Astrocyte (in vitro differentiated cells and primary cell): ENCODE measurements at regions not wholly inside any gene's neighbourhood (a gene's known extent, or its start where the extent isn't known, plus 50 kb on each side); places are given as distances from the start of the nearest gene placed in this dataset.

ENCODE experiments used
- DNase-seq: peaks from one replicate; pipeline ENCODE4 v3.0.0-alpha.2; 2010; ENCODE audit warnings: low read depth
- FAIRE-seq: peaks from 2 replicates; lab custom pipeline; 2011; peaks lifted over from hg19 to GRCh38; lab: Jason Lieb, UNC
- H2AFZ ChIP-seq: 2 replicates; pipeline ENCODE4 v1.6.0; 2012; ENCODE audit warnings: low read depth, low read length, inconsistent platforms
- H3K27ac ChIP-seq: 2 replicates; pipeline ENCODE4 v1.5.1; 2011; ENCODE audit warnings: low read depth, low read length, inconsistent platforms
- H3K27me3 ChIP-seq: 2 replicates; pipeline ENCODE4 v1.6.0; 2011; ENCODE audit warnings: low read length, inconsistent platforms; ENCODE audit not compliant: insufficient read depth
- H3K36me3 ChIP-seq: 2 replicates; pipeline ENCODE4 v1.5.1; 2011; ENCODE audit warnings: low read length, inconsistent platforms; ENCODE audit not compliant: insufficient read depth
- H3K4me1 ChIP-seq: 2 replicates; pipeline ENCODE4 v1.5.1; 2011; ENCODE audit warnings: low read length, inconsistent platforms; ENCODE audit not compliant: insufficient read depth
- H3K4me2 ChIP-seq: 2 replicates; pipeline ENCODE4 v1.6.0; 2012; ENCODE audit warnings: low read length, inconsistent platforms
- H3K4me3 ChIP-seq: 2 replicates; pipeline ENCODE4 v1.5.1; 2011; ENCODE audit warnings: low read depth, mild to moderate bottlenecking, low read length, inconsistent platforms; ENCODE audit not compliant: insufficient read depth
- H3K79me2 ChIP-seq: 2 replicates; pipeline ENCODE4 v1.6.0; 2012; ENCODE audit warnings: mild to moderate bottlenecking, low read length, inconsistent platforms; ENCODE audit not compliant: insufficient read depth
- H3K9ac ChIP-seq: 2 replicates; pipeline ENCODE4 v1.6.0; 2012; ENCODE audit warnings: mild to moderate bottlenecking, low read length, inconsistent platforms
- H3K9me3 ChIP-seq: 2 replicates; pipeline ENCODE4 v1.5.1; 2012; ENCODE audit warnings: low read depth, mild to moderate bottlenecking, low read length, inconsistent platforms; ENCODE audit not compliant: insufficient read depth
- H4K20me1 ChIP-seq: 2 replicates; pipeline ENCODE4 v1.6.0; 2012; ENCODE audit warnings: low read length, inconsistent platforms; ENCODE audit not compliant: insufficient read depth
- H3K27ac Mint-ChIP-seq: one replicate; pipeline ENCODE4 v1.8.0; 2021; ENCODE audit warnings: mild to moderate bottlenecking, mixed read lengths; ENCODE audit not compliant: unreplicated experiment
- H3K27me3 Mint-ChIP-seq: one replicate; pipeline ENCODE4 v1.8.0; 2021; ENCODE audit warnings: low read depth, mixed read lengths; ENCODE audit not compliant: unreplicated experiment
- H3K36me3 Mint-ChIP-seq: one replicate; pipeline ENCODE4 v1.8.0; 2021; ENCODE audit warnings: low read depth, mixed read lengths; ENCODE audit not compliant: unreplicated experiment
- H3K4me1 Mint-ChIP-seq: one replicate; pipeline ENCODE4 v1.8.0; 2021; ENCODE audit warnings: low read depth, mixed read lengths; ENCODE audit not compliant: unreplicated experiment
- H3K4me3 Mint-ChIP-seq: one replicate; pipeline ENCODE4 v1.8.0; 2021; ENCODE audit warnings: mild to moderate bottlenecking, moderate library complexity, mixed read lengths; ENCODE audit not compliant: unreplicated experiment
- H3K9me3 Mint-ChIP-seq: one replicate; pipeline ENCODE4 v1.8.0; 2021; ENCODE audit warnings: mild to moderate bottlenecking, mixed read lengths; ENCODE audit not compliant: unreplicated experiment
- EZH2 ChIP-seq: IDR thresholded peaks from 2 replicates; pipeline ENCODE4 v1.6.1; 2012; ENCODE audit warnings: mild to moderate bottlenecking, low read length, inconsistent platforms; ENCODE audit not compliant: insufficient read depth
- TF ChIP-seq, protein P1 (sequence below): IDR thresholded peaks from 2 replicates; pipeline ENCODE4 v1.5.1; 2011; ENCODE audit warnings: low read depth, mild to moderate bottlenecking, inconsistent platforms, low read length, moderate library complexity; ENCODE audit not compliant: insufficient read depth

DNA sequence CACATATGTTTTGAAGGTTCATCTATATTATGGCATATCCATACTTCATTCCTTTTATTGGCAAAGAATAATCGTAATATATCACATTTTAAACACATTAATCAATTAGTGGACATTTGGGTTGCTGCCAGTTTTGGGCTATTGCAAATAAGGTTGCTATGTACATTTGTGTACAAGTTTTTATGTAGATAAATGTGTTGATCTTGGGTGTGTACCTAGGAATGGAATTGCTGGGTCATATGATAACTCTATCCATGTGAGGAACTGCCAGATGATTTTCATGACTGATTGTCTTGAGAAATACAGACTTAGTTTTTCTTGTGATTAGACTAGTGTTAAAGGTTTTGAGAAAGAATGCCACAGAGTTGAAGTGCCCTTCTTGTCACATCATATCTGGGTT is 99.2 kb upstream of the RAB40AL start:
- DNase-seq (no peak), FAIRE-seq (no peak)
- no peaks in the 10 kb centered on the region for H3K9me3 Mint-ChIP-seq
- Histone ChIP-seq H4K20me1 (no peaks in the 10 kb centered on the region), H3K4me1 (peaks cover 6% of the 10 kb centered on the region), H3K4me3 (no peak overlapping the region), H3K27ac (no peak overlapping the region), H3K36me3 (no peaks in the 10 kb centered on the region), H3K4me2 (no peak overlapping the region), H3K9ac (no peak overlapping the region), H3K9me3 (no peaks in the 10 kb centered on the region), H3K27me3 (no peaks in the 10 kb centered on the region), H3K79me2 (no peaks in the 10 kb centered on the region), H2AFZ (no peak overlapping the region)
- H3K27ac Mint-ChIP-seq = no peak overlapping the region
- no peaks in the 10 kb centered on the region for H3K27me3 Mint-ChIP-seq
- peaks cover 7% of the 10 kb centered on the region for H3K4me1 Mint-ChIP-seq
- no peak overlapping the region for H3K4me3 Mint-ChIP-seq
- TF ChIP-seq, protein P1, sequence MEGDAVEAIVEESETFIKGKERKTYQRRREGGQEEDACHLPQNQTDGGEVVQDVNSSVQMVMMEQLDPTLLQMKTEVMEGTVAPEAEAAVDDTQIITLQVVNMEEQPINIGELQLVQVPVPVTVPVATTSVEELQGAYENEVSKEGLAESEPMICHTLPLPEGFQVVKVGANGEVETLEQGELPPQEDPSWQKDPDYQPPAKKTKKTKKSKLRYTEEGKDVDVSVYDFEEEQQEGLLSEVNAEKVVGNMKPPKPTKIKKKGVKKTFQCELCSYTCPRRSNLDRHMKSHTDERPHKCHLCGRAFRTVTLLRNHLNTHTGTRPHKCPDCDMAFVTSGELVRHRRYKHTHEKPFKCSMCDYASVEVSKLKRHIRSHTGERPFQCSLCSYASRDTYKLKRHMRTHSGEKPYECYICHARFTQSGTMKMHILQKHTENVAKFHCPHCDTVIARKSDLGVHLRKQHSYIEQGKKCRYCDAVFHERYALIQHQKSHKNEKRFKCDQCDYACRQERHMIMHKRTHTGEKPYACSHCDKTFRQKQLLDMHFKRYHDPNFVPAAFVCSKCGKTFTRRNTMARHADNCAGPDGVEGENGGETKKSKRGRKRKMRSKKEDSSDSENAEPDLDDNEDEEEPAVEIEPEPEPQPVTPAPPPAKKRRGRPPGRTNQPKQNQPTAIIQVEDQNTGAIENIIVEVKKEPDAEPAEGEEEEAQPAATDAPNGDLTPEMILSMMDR = no peak
- TF ChIP-seq EZH2 = no peak
- no peaks in the 10 kb centered on the region for H3K36me3 Mint-ChIP-seq

GRCh38 chrX:102840871-102841705 is 96.0 kb upstream of the RAB40AL start:
- Histone ChIP-seq H3K27ac (no peak overlapping the region), H3K79me2 (no peaks in the 10 kb centered on the region), H3K9me3 (no peaks in the 10 kb centered on the region), H3K36me3 (no peaks in the 10 kb centered on the region), H3K27me3 (no peaks in the 10 kb centered on the region), H3K9ac (no peak overlapping the region), H3K4me2 (no peak overlapping the region), H3K4me3 (no peak overlapping the region), H3K4me1 (no peaks in the 10 kb centered on the region), H2AFZ (no peak overlapping the region), H4K20me1 (no peaks in the 10 kb centered on the region)
- Mint-ChIP-seq H3K27me3 (no peaks in the 10 kb centered on the region), H3K27ac (no peak overlapping the region), H3K4me1 (peaks cover 4% of the 10 kb centered on the region), H3K36me3 (no peaks in the 10 kb centered on the region), H3K9me3 (no peaks in the 10 kb centered on the region), H3K4me3 (no peak overlapping the region)
- no peak for FAIRE-seq
- TF ChIP-seq EZH2 = no peak
- TF ChIP-seq, protein P1 = no peak
- DNase-seq = no peak

- Histone ChIP-seq H3K9ac (no peak overlapping the region), H3K36me3 (no peaks in the 10 kb centered on the region), H3K9me3 (no peaks in the 10 kb centered on the region), H3K79me2 (no peaks in the 10 kb centered on the region), H3K27ac (no peak overlapping the region), H4K20me1 (no peaks in the 10 kb centered on the region), H3K27me3 (no peaks in the 10 kb centered on the region), H3K4me3 (no peak overlapping the region), H3K4me1 (no peaks in the 10 kb centered on the region), H2AFZ (no peak overlapping the region), H3K4me2 (no peak overlapping the region)
- Mint-ChIP-seq H3K36me3 (no peaks in the 10 kb centered on the region), H3K4me1 (peaks cover 4% of the 10 kb centered on the region), H3K9me3 (no peaks in the 10 kb centered on the region), H3K4me3 (no peak overlapping the region), H3K27ac (no peak overlapping the region), H3K27me3 (no peaks in the 10 kb centered on the region)
- no peak for DNase-seq
- FAIRE-seq = no peak
- TF ChIP-seq, protein P1 = no peak
- TF ChIP-seq EZH2 = no peak
These were observed 95.4 kb upstream of the RAB40AL start for GRCh38 chrX:102841706-102842003.
